ENCODE measurements at regions not wholly inside any gene's neighbourhood (a gene's known extent, or its start where the extent isn't known, plus 50 kb on each side); places are given as distances from the start of the nearest gene placed in this dataset.
"Not testable (repeated sequence)": the region's sequence is repeated elsewhere in the genome, so short reads cannot be mapped to it uniquely, and the experiment has no call there.

DNA sequence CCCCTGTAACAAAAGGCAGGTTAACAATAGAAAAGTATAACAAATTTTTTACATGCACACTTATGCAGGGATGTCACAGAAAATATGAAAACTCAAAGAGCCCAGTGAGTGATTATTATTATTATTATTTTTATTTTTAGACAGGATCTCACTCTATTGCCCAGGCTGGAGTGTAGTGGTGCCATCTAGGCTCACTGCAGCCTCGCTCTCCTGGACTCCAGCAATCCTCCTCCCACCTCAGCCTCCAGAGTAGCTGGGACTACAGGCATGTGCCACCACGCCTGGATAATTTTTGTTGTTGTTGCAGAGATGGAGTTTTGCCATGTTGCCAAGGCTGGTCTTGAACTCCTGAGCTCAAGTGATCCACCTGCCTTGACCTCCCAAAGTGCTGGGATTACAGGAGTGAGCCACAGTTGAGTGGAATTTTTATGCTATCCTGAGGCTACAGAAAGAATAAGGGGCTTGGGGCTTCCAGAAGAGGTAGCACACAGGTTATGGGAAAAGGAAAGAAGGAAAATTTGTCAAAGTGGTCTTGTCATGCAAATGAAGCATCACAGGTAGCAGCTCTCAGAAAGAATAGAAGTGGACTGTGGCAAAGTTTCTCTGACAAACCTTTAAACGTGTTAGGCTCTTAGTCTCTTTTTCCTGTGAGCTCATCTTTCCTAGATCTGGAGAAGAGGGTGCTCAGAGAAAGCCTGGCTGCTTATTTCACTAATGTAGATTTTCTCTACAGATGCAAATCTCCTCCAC, 87.7 kb upstream of the LSM14A start:
- no peak for DNase-seq (ENCODE audit: low spot score in 2 of 2)
- Mint-ChIP-seq H3K27ac (ENCODE audit: low read depth) (no peak overlapping the region), H3K4me1 (no peaks in the 10 kb centered on the region), H3K4me3 (no peak overlapping the region), H3K36me3 (ENCODE audit: insufficient read depth) (no peaks in the 10 kb centered on the region), H3K27me3 (peaks cover 59% of the 10 kb centered on the region), H3K9me3 (no peaks in the 10 kb centered on the region)
- ATAC-seq (replicated peaks; ENCODE audit: extremely low read depth, poor library complexity, severe bottlenecking) = no peak

GRCh38 chr19:34085336-34085735, 87.0 kb upstream of the LSM14A start:
- Mint-ChIP-seq H3K36me3 (ENCODE audit: insufficient read depth) (no peaks in the 10 kb centered on the region), H3K27me3 (peaks cover 63% of the 10 kb centered on the region), H3K9me3 (no peaks in the 10 kb centered on the region), H3K4me1 (no peaks in the 10 kb centered on the region), H3K4me3 (no peak overlapping the region), H3K27ac (ENCODE audit: low read depth) (no peak overlapping the region)
- no peak for DNase-seq (ENCODE audit: low spot score in 2 of 2)
- no peak for ATAC-seq (replicated peaks; ENCODE audit: extremely low read depth, poor library complexity, severe bottlenecking)

DNA sequence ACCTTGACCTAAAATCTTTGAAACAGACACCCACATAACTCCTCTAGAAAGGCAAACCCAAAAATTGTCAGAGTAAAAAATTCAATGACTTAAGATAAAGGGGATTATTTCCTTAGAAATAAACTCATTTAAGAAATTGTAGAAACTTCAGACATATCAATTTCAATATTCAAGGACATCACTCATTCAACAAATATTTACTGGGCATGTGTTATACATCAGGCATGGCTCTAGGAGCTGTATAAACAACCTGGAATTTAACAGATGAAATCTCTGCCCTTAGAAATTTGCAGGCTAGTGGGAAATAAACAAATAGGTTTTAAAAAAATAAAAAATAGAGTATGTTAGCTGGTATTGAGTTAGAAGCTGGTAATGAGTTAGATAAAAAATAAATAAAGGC, 84.0 kb upstream of the LSM14A start:
- DNase-seq (ENCODE audit: low spot score in 2 of 2) (no peak), ATAC-seq (replicated peaks; ENCODE audit: extremely low read depth, poor library complexity, severe bottlenecking) (no peak)
- H3K36me3 Mint-ChIP-seq (ENCODE audit: insufficient read depth) = no peaks in the 10 kb centered on the region
- no peaks in the 10 kb centered on the region for H3K9me3 Mint-ChIP-seq
- H3K27me3 Mint-ChIP-seq = peaks cover 58% of the 10 kb centered on the region
- no peak overlapping the region for H3K4me3 Mint-ChIP-seq
- H3K27ac Mint-ChIP-seq (ENCODE audit: low read depth) = no peak overlapping the region
- H3K4me1 Mint-ChIP-seq = no peaks in the 10 kb centered on the region

GRCh38 chr19:34089566-34089965, 82.7 kb upstream of the LSM14A start:
- Mint-ChIP-seq H3K36me3 (ENCODE audit: insufficient read depth) (no peaks in the 10 kb centered on the region), H3K27me3 (peaks cover 54% of the 10 kb centered on the region), H3K27ac (ENCODE audit: low read depth) (no peak overlapping the region), H3K4me1 (no peaks in the 10 kb centered on the region), H3K4me3 (no peak overlapping the region), H3K9me3 (no peaks in the 10 kb centered on the region)
- ATAC-seq (replicated peaks; ENCODE audit: extremely low read depth, poor library complexity, severe bottlenecking) (no peak), DNase-seq (ENCODE audit: low spot score in 2 of 2) (no peak)

DNA sequence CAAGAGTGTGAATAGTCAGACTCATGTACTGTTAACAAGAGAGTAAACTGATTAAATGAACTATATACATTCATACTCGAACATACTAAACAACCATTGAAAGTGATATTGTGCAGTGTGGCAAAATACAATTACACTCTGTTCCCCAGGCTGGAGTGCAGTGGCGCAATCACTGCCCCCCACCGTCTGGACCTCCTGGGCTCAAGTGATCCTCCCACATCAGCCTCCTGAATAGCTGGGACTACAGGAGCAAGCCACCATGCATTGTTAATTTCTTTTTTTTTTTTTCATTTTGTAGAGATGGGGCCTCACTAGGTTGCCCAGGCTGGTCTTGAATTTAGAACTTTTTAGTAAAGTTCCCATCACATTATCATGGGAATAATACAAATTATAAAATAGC, 77.3 kb upstream of the LSM14A start:
- no peaks in the 10 kb centered on the region for H3K4me1 Mint-ChIP-seq

DNA sequence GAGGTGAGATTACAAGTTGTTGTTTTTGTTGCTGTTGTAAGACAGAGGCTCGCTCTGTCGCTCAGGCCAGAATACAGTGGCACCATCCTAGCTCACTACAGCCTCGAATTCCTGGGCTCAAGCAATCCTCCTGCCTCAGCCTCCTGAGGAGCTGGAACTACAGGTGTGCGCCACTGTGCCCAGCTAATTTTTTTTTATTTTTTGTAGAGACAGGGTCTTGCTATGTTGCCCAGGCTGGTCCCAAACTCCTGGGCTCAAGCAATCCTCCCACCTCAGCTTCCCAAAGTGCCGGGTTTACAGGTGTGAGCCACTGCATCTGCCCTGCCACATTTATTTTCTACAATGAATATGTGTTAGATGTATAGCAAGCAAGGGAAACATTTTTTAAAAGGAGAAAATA, 76.9 kb upstream of the LSM14A start:
- H3K36me3 Mint-ChIP-seq (ENCODE audit: insufficient read depth); H3K4me3 Mint-ChIP-seq; ATAC-seq (replicated peaks; ENCODE audit: extremely low read depth, poor library complexity, severe bottlenecking); DNase-seq (ENCODE audit: low spot score in 2 of 2); H3K4me1 Mint-ChIP-seq; H3K27ac Mint-ChIP-seq (ENCODE audit: low read depth); H3K9me3 Mint-ChIP-seq: not testable (repeated sequence)
- H3K27me3 Mint-ChIP-seq = peaks cover 36% of the 10 kb centered on the region

More for the DNA sequence above, 77.3 kb upstream of the LSM14A start:
- Mint-ChIP-seq H3K36me3 (ENCODE audit: insufficient read depth) (peaks cover 2% of the 10 kb centered on the region), H3K27me3 (peaks cover 40% of the 10 kb centered on the region), H3K27ac (ENCODE audit: low read depth) (no peak overlapping the region), H3K4me3 (no peak overlapping the region), H3K9me3 (no peaks in the 10 kb centered on the region)
- ATAC-seq (replicated peaks; ENCODE audit: extremely low read depth, poor library complexity, severe bottlenecking) = no peak
- no peak for DNase-seq (ENCODE audit: low spot score in 2 of 2)

DNA sequence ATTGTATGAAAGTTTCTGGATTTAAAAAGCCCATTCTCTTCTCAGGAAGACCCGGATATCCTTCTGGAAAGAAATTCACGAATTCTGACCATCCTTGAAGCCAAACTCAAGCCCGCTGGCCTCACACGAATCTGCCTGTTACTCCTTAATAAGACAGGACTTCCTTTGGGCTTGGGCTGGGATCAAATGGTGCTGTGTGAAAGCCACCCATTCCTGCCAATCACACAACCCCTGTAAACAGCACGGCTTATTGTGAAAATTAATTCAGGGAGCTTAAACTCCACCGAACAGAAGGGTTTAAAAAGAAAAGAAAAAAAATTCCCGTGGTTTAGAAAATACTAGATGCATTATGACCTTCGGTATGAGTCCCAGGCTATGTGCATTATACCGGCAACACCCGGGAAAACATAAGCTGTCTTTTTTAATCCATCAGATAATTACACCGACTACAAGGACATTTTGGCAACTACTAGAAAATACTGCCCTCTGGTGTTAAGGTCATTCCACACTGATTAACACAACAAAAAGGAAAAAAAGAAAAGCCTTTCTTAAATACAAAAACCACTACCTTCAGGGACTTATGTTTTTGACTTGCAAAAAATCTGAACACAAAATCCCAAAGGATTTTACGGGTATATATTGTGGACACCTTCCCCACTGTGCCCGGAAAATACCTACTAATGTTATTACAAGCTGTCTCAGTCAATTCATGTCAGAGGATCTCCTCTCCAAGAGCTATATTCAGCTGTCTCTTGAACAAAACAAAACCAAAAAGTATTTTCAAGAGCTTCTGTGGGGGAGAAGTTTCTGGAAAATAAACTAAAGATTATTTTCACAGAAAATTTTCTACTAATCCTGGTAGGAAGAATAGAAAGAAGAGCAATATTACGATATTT, 76.0 kb upstream of the LSM14A start:
- Mint-ChIP-seq H3K36me3 (ENCODE audit: insufficient read depth) (peaks cover 2% of the 10 kb centered on the region), H3K4me3 (no peak overlapping the region), H3K4me1 (no peaks in the 10 kb centered on the region), H3K9me3 (no peaks in the 10 kb centered on the region), H3K27ac (ENCODE audit: low read depth) (no peak overlapping the region), H3K27me3 (peaks cover 27% of the 10 kb centered on the region)
- DNase-seq (ENCODE audit: low spot score in 2 of 2) (no peak), ATAC-seq (replicated peaks; ENCODE audit: extremely low read depth, poor library complexity, severe bottlenecking) (no peak)

DNA sequence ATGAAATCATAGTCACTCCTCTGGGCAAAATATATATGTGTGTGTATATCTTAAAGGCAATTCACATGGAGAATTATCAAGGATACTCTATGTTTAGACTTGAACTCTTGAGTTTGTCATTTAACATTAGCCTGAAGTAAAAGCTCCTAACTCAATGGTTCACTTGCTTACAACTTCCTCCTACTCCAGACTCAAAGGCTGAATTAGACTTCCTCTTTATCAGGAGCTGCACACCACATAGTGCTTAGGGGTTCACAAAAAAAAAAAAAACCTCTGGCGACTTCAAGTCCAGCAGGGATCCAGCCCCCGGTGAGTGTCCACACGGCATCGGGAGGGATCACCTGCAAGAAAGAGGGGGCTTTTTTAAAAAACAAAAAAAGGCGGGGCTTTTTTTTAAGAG, 68.2 kb upstream of the LSM14A start:
- no peak for ATAC-seq (replicated peaks; ENCODE audit: extremely low read depth, poor library complexity, severe bottlenecking)

GRCh38 chr19:34104557-34104956, 67.7 kb upstream of the LSM14A start:
- no peak overlapping the region for H3K4me3 Mint-ChIP-seq
- H3K36me3 Mint-ChIP-seq (ENCODE audit: insufficient read depth) = no peaks in the 10 kb centered on the region
- H3K4me1 Mint-ChIP-seq = no peaks in the 10 kb centered on the region
- no peaks in the 10 kb centered on the region for H3K9me3 Mint-ChIP-seq
- peaks cover 31% of the 10 kb centered on the region for H3K27me3 Mint-ChIP-seq
- no peak for ATAC-seq (replicated peaks; ENCODE audit: extremely low read depth, poor library complexity, severe bottlenecking)
- no peak overlapping the region for H3K27ac Mint-ChIP-seq (ENCODE audit: low read depth)
- DNase-seq (ENCODE audit: low spot score in 2 of 2) = no peak

More for the DNA sequence above, 68.2 kb upstream of the LSM14A start:
- Mint-ChIP-seq H3K27me3 (peaks cover 36% of the 10 kb centered on the region), H3K27ac (ENCODE audit: low read depth) (no peak overlapping the region), H3K4me3 (no peak overlapping the region), H3K4me1 (no peaks in the 10 kb centered on the region), H3K36me3 (ENCODE audit: insufficient read depth) (no peaks in the 10 kb centered on the region), H3K9me3 (no peaks in the 10 kb centered on the region)
- no peak for DNase-seq (ENCODE audit: low spot score in 2 of 2)

- peaks cover 30% of the 10 kb centered on the region for H3K27me3 Mint-ChIP-seq
- no peak overlapping the region for H3K27ac Mint-ChIP-seq (ENCODE audit: low read depth)
- H3K4me3 Mint-ChIP-seq = no peak overlapping the region
- H3K9me3 Mint-ChIP-seq = no peaks in the 10 kb centered on the region
- no peaks in the 10 kb centered on the region for H3K36me3 Mint-ChIP-seq (ENCODE audit: insufficient read depth)
- H3K4me1 Mint-ChIP-seq = no peaks in the 10 kb centered on the region
- ATAC-seq (replicated peaks; ENCODE audit: extremely low read depth, poor library complexity, severe bottlenecking) (no peak), DNase-seq (ENCODE audit: low spot score in 2 of 2) (no peak)
Observed at GRCh38 chr19:34109596-34109995, 62.7 kb upstream of the LSM14A start.

GRCh38 chr19:34118879-34119748, 53.2 kb upstream of the LSM14A start:
- H3K4me1 Mint-ChIP-seq = no peaks in the 10 kb centered on the region
- no peak overlapping the region for H3K27ac Mint-ChIP-seq (ENCODE audit: low read depth)
- no peaks in the 10 kb centered on the region for H3K9me3 Mint-ChIP-seq
- H3K36me3 Mint-ChIP-seq (ENCODE audit: insufficient read depth) = peaks cover 1% of the 10 kb centered on the region
- H3K27me3 Mint-ChIP-seq = peaks cover 25% of the 10 kb centered on the region
- ATAC-seq (replicated peaks; ENCODE audit: extremely low read depth, poor library complexity, severe bottlenecking) (no peak), DNase-seq (ENCODE audit: low spot score in 2 of 2) (no peak)
- H3K4me3 Mint-ChIP-seq = no peak overlapping the region

GRCh38 chr19:34120141-34120540, 52.2 kb upstream of the LSM14A start:
- H3K36me3 Mint-ChIP-seq (ENCODE audit: insufficient read depth) = peaks cover 1% of the 10 kb centered on the region
- no peak overlapping the region for H3K27ac Mint-ChIP-seq (ENCODE audit: low read depth)
- ATAC-seq (replicated peaks; ENCODE audit: extremely low read depth, poor library complexity, severe bottlenecking) (no peak), DNase-seq (ENCODE audit: low spot score in 2 of 2) (no peak)
- no peak overlapping the region for H3K4me3 Mint-ChIP-seq
- H3K4me1 Mint-ChIP-seq = no peaks in the 10 kb centered on the region
- H3K9me3 Mint-ChIP-seq = no peaks in the 10 kb centered on the region
- H3K27me3 Mint-ChIP-seq = peaks cover 22% of the 10 kb centered on the region
